Nephron progenitor cell (in vitro differentiated cells): ENCODE measurements at regions not wholly inside any gene's neighbourhood (a gene's known extent, or its start where the extent isn't known, plus 50 kb on each side); places are given as distances from the start of the nearest gene placed in this dataset.
"Not testable (repeated sequence)": the region's sequence is repeated elsewhere in the genome, so short reads cannot be mapped to it uniquely, and the experiment has no call there.

Experiments used
- DNase-seq: peaks from one replicate; pipeline ENCODE4 v3.0.0; 2021
- H3K27ac Mint-ChIP-seq: 2 replicates; pipeline ENCODE4 v1.8.0; 2021; ENCODE audit warnings: mild to moderate bottlenecking, moderate library complexity, mixed read lengths
- H3K27me3 Mint-ChIP-seq: 2 replicates; pipeline ENCODE4 v1.8.0; 2021; ENCODE audit warnings: mild to moderate bottlenecking, low read depth, mixed read lengths; ENCODE audit not compliant: poor library complexity
- H3K36me3 Mint-ChIP-seq: 2 replicates; pipeline ENCODE4 v1.8.0; 2021; ENCODE audit warnings: low read depth, mixed read lengths
- H3K4me1 Mint-ChIP-seq: 2 replicates; pipeline ENCODE4 v1.8.0; 2021; ENCODE audit warnings: mixed read lengths
- H3K4me3 Mint-ChIP-seq: 2 replicates; pipeline ENCODE4 v1.8.0; 2021; ENCODE audit warnings: mild to moderate bottlenecking, moderate library complexity, mixed read lengths
- H3K9me3 Mint-ChIP-seq: 2 replicates; pipeline ENCODE4 v1.8.0; 2021; ENCODE audit warnings: mild to moderate bottlenecking, moderate library complexity, mixed read lengths
- CTCF ChIP-seq: fragments of 200-600 bp; sonication (generic); IDR thresholded peaks from 2 replicates; pipeline ENCODE4 v1.5.0; 2021; ENCODE audit warnings: antibody characterized with exemption

DNA sequence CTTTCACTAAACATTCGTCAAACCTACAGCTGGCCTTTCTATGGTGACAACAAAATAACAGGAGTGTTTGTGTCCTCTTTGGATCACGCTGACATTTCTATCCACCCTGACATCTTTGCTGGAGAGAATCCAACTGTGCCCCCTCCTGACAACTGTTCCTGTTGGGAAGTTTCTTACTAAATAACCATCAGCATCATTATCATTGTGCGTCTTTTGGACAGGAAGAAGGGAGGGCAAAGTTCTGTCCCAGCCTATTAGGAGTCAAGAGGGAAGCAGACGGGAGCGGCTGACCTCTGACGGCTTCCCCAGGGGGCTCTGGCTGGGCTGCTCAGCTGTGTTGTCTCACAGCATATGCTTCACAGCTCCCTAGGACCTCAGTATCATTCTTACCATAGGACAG lies 195.9 kb upstream of the SULF2 start:
- no peak overlapping the region for H3K27ac Mint-ChIP-seq
- no peaks in the 10 kb centered on the region for H3K9me3 Mint-ChIP-seq
- H3K4me1 Mint-ChIP-seq, result peaks cover 81% of the 10 kb centered on the region
- no peak overlapping the region for H3K4me3 Mint-ChIP-seq
- peaks cover 22% of the 10 kb centered on the region for H3K27me3 Mint-ChIP-seq
- DNase-seq, result no peak
- no peak for TF ChIP-seq CTCF
- no peaks in the 10 kb centered on the region for H3K36me3 Mint-ChIP-seq

GRCh38 chr20:47980336-47981177 lies 195.3 kb upstream of the SULF2 start:
- Mint-ChIP-seq H3K9me3 (no peaks in the 10 kb centered on the region), H3K36me3 (no peaks in the 10 kb centered on the region), H3K4me3 (no peak overlapping the region), H3K27me3 (peaks cover 21% of the 10 kb centered on the region), H3K4me1 (peaks cover 85% of the 10 kb centered on the region), H3K27ac (no peak overlapping the region)
- no peak for DNase-seq
- TF ChIP-seq CTCF, result no peak

- Mint-ChIP-seq H3K27ac (peak overlapping the region; percentile 21), H3K4me3 (peak overlapping the region; percentile 35)
- not testable (repeated sequence) for H3K36me3 Mint-ChIP-seq
Observed at GRCh38 chr20:47979361-47980095, 194.2 kb upstream of the SULF2 start.

DNA sequence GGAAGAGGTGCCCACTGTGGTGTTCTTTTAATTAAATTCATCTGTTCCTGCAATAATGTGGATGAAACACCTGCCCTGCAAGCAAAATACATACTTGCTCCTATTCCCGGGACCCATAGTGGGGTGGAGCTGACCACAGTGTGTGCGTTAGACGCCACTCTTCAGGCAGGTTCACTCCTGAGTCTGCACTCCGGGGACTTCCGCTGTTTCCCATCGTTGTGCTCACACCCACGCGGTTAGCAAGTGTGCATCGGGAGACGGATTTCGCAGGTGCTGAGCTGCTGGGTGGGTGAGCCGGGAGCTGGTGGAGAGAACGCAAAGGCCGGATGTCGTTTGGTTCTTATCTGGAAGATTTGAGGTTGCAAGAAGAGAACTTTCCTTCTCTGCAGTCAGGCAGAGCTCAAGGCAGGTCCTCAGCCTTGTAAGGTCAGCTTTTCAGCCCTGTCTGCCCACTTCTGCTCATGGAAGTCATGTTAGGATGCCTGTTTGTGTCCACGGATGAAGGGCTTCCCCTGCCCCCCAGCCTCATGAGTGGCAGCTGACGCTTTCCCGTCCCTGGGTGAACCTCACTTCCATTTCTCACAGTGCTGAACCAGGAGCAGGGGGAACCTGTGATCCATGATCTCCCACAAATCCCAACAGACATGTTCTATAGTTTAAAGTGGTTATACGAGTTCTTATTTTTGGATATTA lies 193.3 kb upstream of the SULF2 start:
- H3K4me1 Mint-ChIP-seq, result peaks cover 85% of the 10 kb centered on the region

More at GRCh38 chr20:47979361-47980095, 194.2 kb upstream of the SULF2 start:
- not testable (repeated sequence) for DNase-seq, H3K9me3 Mint-ChIP-seq
- H3K27me3 Mint-ChIP-seq, result peaks cover 15% of the 10 kb centered on the region
- H3K4me1 Mint-ChIP-seq, result peaks cover 85% of the 10 kb centered on the region

GRCh38 chr20:47977789-47978252 lies 192.5 kb upstream of the SULF2 start:
- peaks cover 19% of the 10 kb centered on the region for H3K27me3 Mint-ChIP-seq
- not testable (repeated sequence) for H3K36me3 Mint-ChIP-seq, H3K4me3 Mint-ChIP-seq, H3K27ac Mint-ChIP-seq, DNase-seq, H3K9me3 Mint-ChIP-seq
- H3K4me1 Mint-ChIP-seq, result peaks cover 85% of the 10 kb centered on the region

More for the DNA sequence above, 193.3 kb upstream of the SULF2 start:
- H3K27ac Mint-ChIP-seq, result peak overlapping the region; percentile 21
- peak overlapping the region; percentile 35 for H3K4me3 Mint-ChIP-seq
- not testable (repeated sequence) for DNase-seq, H3K36me3 Mint-ChIP-seq, H3K9me3 Mint-ChIP-seq
- peaks cover 15% of the 10 kb centered on the region for H3K27me3 Mint-ChIP-seq

DNA sequence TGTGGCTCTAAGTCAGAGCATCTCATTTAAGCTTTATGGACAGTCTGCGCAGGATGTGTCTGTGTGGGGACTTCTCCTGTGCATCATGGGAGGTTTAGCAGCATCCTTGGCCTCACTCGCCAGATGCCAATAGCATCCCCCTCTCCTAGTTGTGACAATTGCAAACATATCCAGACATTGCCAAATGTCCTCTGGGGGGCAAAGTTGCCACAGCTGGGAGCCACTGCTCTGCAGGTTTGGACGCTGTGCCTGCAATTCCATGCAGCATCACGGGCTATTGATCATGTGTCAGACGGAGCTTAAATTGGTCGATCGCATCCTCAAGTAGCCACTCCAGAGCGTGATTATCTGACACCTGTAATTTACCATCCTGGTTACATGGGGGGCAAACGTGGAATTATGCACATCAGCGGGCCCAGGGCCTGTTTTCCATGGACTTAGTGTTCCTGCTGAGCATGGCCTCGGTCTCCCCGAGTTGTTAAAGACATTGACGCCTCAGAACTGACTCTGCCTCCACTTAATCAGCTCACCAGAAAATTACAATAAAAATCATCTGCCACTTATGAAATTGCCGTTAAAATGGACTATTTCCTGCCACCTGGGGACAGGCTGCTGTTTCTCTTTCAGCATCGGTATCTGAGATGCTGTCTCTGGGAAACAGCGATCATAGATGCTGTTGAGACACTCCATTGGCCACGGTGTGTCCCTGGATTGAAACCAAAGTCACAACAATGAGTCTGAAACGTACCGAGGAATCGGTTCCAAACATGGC lies 191.9 kb upstream of the SULF2 start:
- H3K27me3 Mint-ChIP-seq, result peaks cover 20% of the 10 kb centered on the region
- H3K4me1 Mint-ChIP-seq, result peaks cover 85% of the 10 kb centered on the region
- H3K36me3 Mint-ChIP-seq, H3K9me3 Mint-ChIP-seq, H3K27ac Mint-ChIP-seq, H3K4me3 Mint-ChIP-seq, DNase-seq: not testable (repeated sequence)

DNA sequence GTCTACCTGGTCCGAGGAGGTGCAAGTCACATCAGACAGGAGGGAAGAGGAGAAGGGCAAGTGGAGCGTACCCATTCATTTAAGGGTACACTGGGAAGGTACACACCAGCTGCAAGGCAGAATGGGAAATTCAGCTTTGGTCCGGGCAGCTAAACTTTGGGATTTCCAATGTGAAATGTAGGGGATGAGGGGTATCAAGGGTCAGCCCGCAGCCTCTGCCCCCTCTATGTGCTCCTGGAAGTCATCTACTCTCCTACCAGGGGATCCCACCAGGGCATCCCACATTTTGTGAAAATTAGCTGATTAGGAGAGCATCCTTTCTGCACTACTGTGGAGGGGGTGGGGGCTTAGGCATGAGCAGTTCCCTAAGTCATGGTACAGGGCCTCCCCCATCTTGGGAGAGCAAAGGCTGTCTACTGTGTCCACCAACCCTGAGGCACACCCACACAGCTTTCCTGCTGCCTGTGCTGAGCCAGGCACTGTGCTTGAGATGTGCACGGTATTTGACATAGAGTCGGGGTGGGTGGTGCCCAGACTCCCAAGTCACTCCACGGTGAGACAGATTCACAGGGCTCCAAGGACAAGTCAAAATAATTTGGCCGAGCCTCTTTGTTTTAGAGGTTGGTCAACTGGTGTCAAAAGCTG lies 189.1 kb upstream of the SULF2 start:
- Mint-ChIP-seq H3K27ac (no peak overlapping the region), H3K4me3 (peak overlapping the region; percentile 18), H3K9me3 (no peaks in the 10 kb centered on the region), H3K4me1 (peaks cover 98% of the 10 kb centered on the region), H3K27me3 (peaks cover 15% of the 10 kb centered on the region), H3K36me3 (no peaks in the 10 kb centered on the region)
- TF ChIP-seq CTCF, result no peak
- no peak for DNase-seq
